GM19351 (cell line): ENCODE measurements at regions not wholly inside any gene's neighbourhood (a gene's known extent, or its start where the extent isn't known, plus 50 kb on each side); places are given as distances from the start of the nearest gene placed in this dataset.
"Not testable (repeated sequence)": the region's sequence is repeated elsewhere in the genome, so short reads cannot be mapped to it uniquely, and the experiment has no call there.

Experiments
- ATAC-seq: cut with Tn5 transposase; IDR thresholded peaks from one replicate; pipeline ENCODE4 v1.9.1; 2021; ENCODE audit warnings: mild to moderate bottlenecking, moderate library complexity; ENCODE audit not compliant: unreplicated experiment

DNA sequence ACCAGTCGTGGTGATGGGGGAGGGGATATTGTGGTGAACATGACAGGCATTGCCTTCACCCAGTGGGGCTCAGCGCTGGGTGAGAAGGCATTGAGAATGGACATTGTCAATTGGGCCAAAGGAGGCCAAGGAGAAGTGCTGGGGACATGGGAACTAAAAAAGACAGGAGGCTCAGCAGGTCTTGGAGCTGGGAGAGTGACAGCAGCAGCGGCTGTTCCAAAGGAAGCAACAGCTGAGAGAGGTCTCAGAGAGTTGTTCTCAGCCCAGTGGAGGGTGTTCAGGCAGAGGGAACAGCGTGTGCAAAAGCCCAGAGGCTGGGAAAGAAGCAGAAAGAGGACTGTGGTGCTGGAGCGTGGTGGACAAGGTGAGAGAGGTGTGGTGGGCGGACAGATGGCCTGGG, 56.6 kb upstream of the ASNS start:
- not testable (repeated sequence) for ATAC-seq

DNA sequence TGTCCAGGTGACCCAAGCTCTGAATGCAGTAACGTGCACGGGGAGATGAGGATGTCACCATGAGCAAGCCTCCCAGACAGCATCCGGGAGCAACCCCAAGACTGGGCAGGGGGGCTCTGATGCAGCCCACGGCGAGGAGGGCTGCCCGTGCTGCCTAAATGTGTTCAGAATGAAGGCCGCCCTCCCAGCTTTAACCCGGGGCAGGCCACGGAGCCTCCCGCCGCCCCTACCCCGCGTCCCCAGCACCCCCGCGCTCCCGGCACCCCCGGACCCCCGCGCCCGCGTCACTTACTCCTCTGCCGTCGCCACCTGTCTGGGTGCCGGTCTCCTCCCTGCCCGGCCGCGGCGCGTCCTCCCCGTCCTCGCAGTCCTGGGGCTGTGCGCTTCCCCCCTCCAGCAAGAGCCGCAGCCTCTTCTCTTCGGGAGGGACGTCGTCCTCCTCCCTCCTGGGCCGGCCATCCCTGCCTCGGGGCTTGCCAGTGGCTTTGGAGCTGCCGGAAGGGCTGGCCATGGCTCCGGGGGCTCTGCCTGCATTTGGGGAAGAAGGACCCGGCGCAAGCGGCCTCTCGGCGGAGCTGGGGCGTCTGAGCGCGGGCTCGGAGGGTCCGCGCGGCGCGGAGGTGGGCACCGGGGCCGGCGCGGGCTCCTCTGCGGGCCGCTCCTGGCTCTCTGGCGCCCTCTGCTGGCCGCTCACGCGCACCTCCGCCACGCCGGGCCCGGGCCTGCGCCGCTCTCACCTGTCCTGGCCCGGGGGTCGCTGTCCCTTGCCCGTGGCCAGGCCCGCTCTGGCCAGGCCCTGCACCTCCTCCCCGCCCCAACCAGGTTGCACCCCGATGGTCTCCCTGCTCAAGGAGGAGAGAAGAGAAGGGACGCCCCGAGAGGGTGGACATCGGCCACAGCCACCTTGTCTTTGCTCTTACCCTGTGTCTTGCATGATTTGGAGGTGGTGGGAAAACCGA, 55.9 kb upstream of the ASNS start:
- ATAC-seq: peak; percentile 67
